ENCODE measurements at regions not wholly inside any gene's neighbourhood (a gene's known extent, or its start where the extent isn't known, plus 50 kb on each side); places are given as distances from the start of the nearest gene placed in this dataset.
"Not testable (repeated sequence)": the region's sequence is repeated elsewhere in the genome, so short reads cannot be mapped to it uniquely, and the experiment has no call there.

- intact Hi-C loops (cut with micrococcal nuclease; ENCODE audit: unreplicated experiment) = no loop called here
- Mint-ChIP-seq H3K9me3 (ENCODE audit: low read depth, unreplicated experiment) (peaks cover 2% of the 10 kb centered on the region), H3K4me3 (ENCODE audit: low read depth, unreplicated experiment) (no peak overlapping the region), H3K4me1 (ENCODE audit: low read depth, unreplicated experiment) (no peaks in the 10 kb centered on the region), H3K36me3 (ENCODE audit: insufficient read depth, unreplicated experiment) (no peaks in the 10 kb centered on the region), H3K27me3 (ENCODE audit: unreplicated experiment) (no peaks in the 10 kb centered on the region), H3K27ac (ENCODE audit: unreplicated experiment) (no peak overlapping the region)
- no peak for TF ChIP-seq CTCF (IDR thresholded peaks at IDR 0.05; ENCODE audit: unreplicated experiment)
- BruUV-seq (replicated peaks) = no TSS peak
- CTCF ChIA-PET = no interaction called here
- no peak for DNase-seq
Observed at GRCh38 chr5:23742701-23743100, 235.3 kb downstream of the PRDM9 start.

- H3K36me3 Mint-ChIP-seq (ENCODE audit: insufficient read depth, unreplicated experiment) = no peaks in the 10 kb centered on the region
- peaks cover 5% of the 10 kb centered on the region for H3K9me3 Mint-ChIP-seq (ENCODE audit: low read depth, unreplicated experiment)
- H3K27me3 Mint-ChIP-seq (ENCODE audit: unreplicated experiment) = no peaks in the 10 kb centered on the region
- no peak for TF ChIP-seq CTCF (IDR thresholded peaks at IDR 0.05; ENCODE audit: unreplicated experiment)
- intact Hi-C loops (cut with micrococcal nuclease; ENCODE audit: unreplicated experiment) = no loop called here
- BruUV-seq (replicated peaks) = no TSS peak
- no peaks in the 10 kb centered on the region for H3K4me1 Mint-ChIP-seq (ENCODE audit: low read depth, unreplicated experiment)
- H3K4me3 Mint-ChIP-seq (ENCODE audit: low read depth, unreplicated experiment) = no peak overlapping the region
- no peak overlapping the region for H3K27ac Mint-ChIP-seq (ENCODE audit: unreplicated experiment)
- CTCF ChIA-PET = no interaction called here
- DNase-seq = no peak
Observed at GRCh38 chr5:23755906-23756305, 248.5 kb downstream of the PRDM9 start.

GRCh38 chr5:23756779-23757178, 249.4 kb downstream of the PRDM9 start:
- Mint-ChIP-seq H3K4me1 (ENCODE audit: low read depth, unreplicated experiment) (no peaks in the 10 kb centered on the region), H3K27me3 (ENCODE audit: unreplicated experiment) (no peaks in the 10 kb centered on the region), H3K36me3 (ENCODE audit: insufficient read depth, unreplicated experiment) (no peaks in the 10 kb centered on the region), H3K27ac (ENCODE audit: unreplicated experiment) (no peak overlapping the region), H3K9me3 (ENCODE audit: low read depth, unreplicated experiment) (peaks cover 3% of the 10 kb centered on the region), H3K4me3 (ENCODE audit: low read depth, unreplicated experiment) (no peak overlapping the region)
- no peak for TF ChIP-seq CTCF (IDR thresholded peaks at IDR 0.05; ENCODE audit: unreplicated experiment)
- BruUV-seq (replicated peaks) = no TSS peak
- no peak for DNase-seq
- CTCF ChIA-PET = no interaction called here
- intact Hi-C loops (cut with micrococcal nuclease; ENCODE audit: unreplicated experiment) = no loop called here

- BruUV-seq (replicated peaks) = no TSS peak
- no peaks in the 10 kb centered on the region for H3K27me3 Mint-ChIP-seq (ENCODE audit: unreplicated experiment)
- DNase-seq = no peak
- peaks cover 3% of the 10 kb centered on the region for H3K9me3 Mint-ChIP-seq (ENCODE audit: low read depth, unreplicated experiment)
- H3K4me3 Mint-ChIP-seq (ENCODE audit: low read depth, unreplicated experiment) = no peak overlapping the region
- no peaks in the 10 kb centered on the region for H3K36me3 Mint-ChIP-seq (ENCODE audit: insufficient read depth, unreplicated experiment)
- no peak overlapping the region for H3K27ac Mint-ChIP-seq (ENCODE audit: unreplicated experiment)
- TF ChIP-seq CTCF (IDR thresholded peaks at IDR 0.05; ENCODE audit: unreplicated experiment) = no peak
- no peaks in the 10 kb centered on the region for H3K4me1 Mint-ChIP-seq (ENCODE audit: low read depth, unreplicated experiment)
- CTCF ChIA-PET = no interaction called here
- intact Hi-C loops (cut with micrococcal nuclease; ENCODE audit: unreplicated experiment) = no loop called here
Observed at GRCh38 chr5:23763170-23763569, 255.8 kb downstream of the PRDM9 start.

- no peak for DNase-seq
- no peak for TF ChIP-seq CTCF (IDR thresholded peaks at IDR 0.05; ENCODE audit: unreplicated experiment)
- no peak overlapping the region for H3K4me3 Mint-ChIP-seq (ENCODE audit: low read depth, unreplicated experiment)
- intact Hi-C loops (cut with micrococcal nuclease; ENCODE audit: unreplicated experiment) = no loop called here
- CTCF ChIA-PET = no interaction called here
- H3K9me3 Mint-ChIP-seq (ENCODE audit: low read depth, unreplicated experiment) = peaks cover 10% of the 10 kb centered on the region
- H3K27me3 Mint-ChIP-seq (ENCODE audit: unreplicated experiment) = no peaks in the 10 kb centered on the region
- BruUV-seq (replicated peaks) = no TSS peak
- no peaks in the 10 kb centered on the region for H3K4me1 Mint-ChIP-seq (ENCODE audit: low read depth, unreplicated experiment)
- H3K36me3 Mint-ChIP-seq (ENCODE audit: insufficient read depth, unreplicated experiment) = no peaks in the 10 kb centered on the region
- H3K27ac Mint-ChIP-seq (ENCODE audit: unreplicated experiment) = no peak overlapping the region
Observed at GRCh38 chr5:23776684-23777083, 269.3 kb downstream of the PRDM9 start.

GRCh38 chr5:23800307-23800706, 292.9 kb downstream of the PRDM9 start:
- intact Hi-C loops (cut with micrococcal nuclease; ENCODE audit: unreplicated experiment) = loop anchor here (10.0 kb wide), 1 partner anchor 246 kb away; no protein-coding TSS in a partner anchor

More at GRCh38 chr5:23800307-23800706, 292.9 kb downstream of the PRDM9 start:
- H3K27me3 Mint-ChIP-seq (ENCODE audit: unreplicated experiment); H3K36me3 Mint-ChIP-seq (ENCODE audit: insufficient read depth, unreplicated experiment); H3K27ac Mint-ChIP-seq (ENCODE audit: unreplicated experiment); H3K9me3 Mint-ChIP-seq (ENCODE audit: low read depth, unreplicated experiment); CTCF ChIA-PET; H3K4me1 Mint-ChIP-seq (ENCODE audit: low read depth, unreplicated experiment); BruUV-seq (replicated peaks); H3K4me3 Mint-ChIP-seq (ENCODE audit: low read depth, unreplicated experiment); DNase-seq: not testable (repeated sequence)
